Gastroesophageal sphincter (tissue), 4 donors: ENCODE measurements at regions not wholly inside any gene's neighbourhood (a gene's known extent, or its start where the extent isn't known, plus 50 kb on each side); places are given as distances from the start of the nearest gene placed in this dataset.
A peak's percentile ranks its signal among the peaks of the same experiment; 100 is the strongest.

Experiments used
- ATAC-seq: fragments of 150-250 bp; one replicate; pipeline ENCODE4 v1.9.1; 2016; ENCODE audit warnings: mild to moderate bottlenecking, moderate library complexity
- H3K27ac ChIP-seq, 4 donors: fragments of 200-600 bp; sonication (generic) in 3 of 4; 1 replicate in 3 of 4; 2 replicates in 1 of 4; pipeline ENCODE4 v1.5.1; 2016 to 2019
- H3K27me3 ChIP-seq: fragments of 200-600 bp; sonication (generic); one replicate; pipeline ENCODE4 v1.5.1; 2019
- H3K36me3 ChIP-seq, 2 donors: fragments of 200-600 bp; sonication (generic); one replicate each; pipeline ENCODE4 v1.5.1; 2019; ENCODE audit warnings: control low read depth in 1 of 2
- H3K4me1 ChIP-seq, 3 donors: fragments of 200-600 bp; sonication (generic); 1 replicate in 2 of 3; 2 replicates in 1 of 3; pipeline ENCODE4 v1.5.1; 2016 to 2019; ENCODE audit warnings: control low read depth in 2 of 3
- H3K4me3 ChIP-seq, 2 donors: fragments of 200-600 bp; sonication (generic); one replicate each; pipeline ENCODE4 v1.5.1; 2019; ENCODE audit warnings: mild to moderate bottlenecking in 1 of 2, moderate library complexity in 1 of 2
- H3K9me3 ChIP-seq, 3 donors: fragments of 200-600 bp; sonication (generic); one replicate each; pipeline ENCODE4 v1.5.1; 2017 to 2019; ENCODE audit warnings: control low read depth in 2 of 3
- EP300 ChIP-seq: sonication (generic); formaldehyde crosslinking; IDR thresholded peaks from one replicate; pipeline ENCODE4 v1.6.1; 2017; ENCODE audit warnings: antibody characterized with exemption, mild to moderate bottlenecking
- POLR2A ChIP-seq, 2 donors: fragments of 450-650 bp; IDR thresholded peaks; one replicate each; pipeline ENCODE4 v1.6.1; 2017; ENCODE audit warnings: antibody characterized with exemption in 2 of 2, mild to moderate bottlenecking in 2 of 2, moderate library complexity in 1 of 2
- POLR2AphosphoS5 ChIP-seq: sonication (generic); formaldehyde crosslinking; IDR thresholded peaks from one replicate; pipeline ENCODE4 v1.6.1; 2017; ENCODE audit warnings: antibody characterized with exemption
- WGBS, 2 donors: methylation state at CpG; one replicate each; pipeline ENCODE4 v1.1.5; 2018; ENCODE audit warnings: low coverage in 1 of 2; 5-methylcytosine and 5-hydroxymethylcytosine counted together
- TF ChIP-seq, protein P1 (sequence below), 4 experiments: fragments of 200-600 bp in 2 of 4; fragments of 450-650 bp in 2 of 4; sonication (generic) in 1 of 4; IDR thresholded peaks; one replicate each; pipeline ENCODE4 v1.5.1; 2017 to 2019; ENCODE audit warnings: antibody characterized with exemption in 4 of 4, mild to moderate bottlenecking in 2 of 4, moderate library complexity in 2 of 4

DNA sequence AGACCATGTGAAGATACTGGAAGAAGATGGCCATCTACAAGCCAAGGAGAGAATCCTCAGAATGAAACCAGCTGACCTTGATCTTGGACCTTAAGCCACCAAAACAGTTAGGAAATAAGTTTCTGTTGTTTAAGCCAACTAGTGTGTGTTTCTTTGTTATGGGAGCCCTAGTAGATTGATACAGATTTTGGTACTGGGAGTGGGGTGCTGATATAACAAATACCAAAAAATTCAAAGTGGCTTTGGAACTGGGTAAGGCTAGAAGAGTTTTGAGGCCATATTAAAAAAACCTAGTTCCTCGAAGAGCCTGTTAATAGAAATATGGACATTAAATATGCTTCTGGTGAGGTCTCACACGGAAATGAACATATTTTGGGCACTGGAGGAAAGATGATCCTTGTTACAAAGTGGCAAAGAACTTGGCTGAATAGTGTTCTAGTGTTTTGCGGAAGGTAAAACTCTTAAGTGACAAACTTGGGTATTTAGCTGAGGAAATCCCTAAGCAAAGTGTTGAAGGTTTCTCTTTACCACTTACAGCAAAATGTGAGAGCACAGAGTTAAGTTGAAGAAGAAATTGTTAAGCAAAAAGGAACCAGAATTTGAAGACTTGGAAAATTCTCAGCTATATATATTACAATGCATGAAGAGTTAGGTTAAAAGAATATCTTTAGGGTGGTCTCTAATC lies 55.1 kb upstream of the CD83 start:
- H3K27ac ChIP-seq = no peak overlapping the region
- H3K4me3 ChIP-seq = no peak overlapping the region
- no peaks in the 10 kb centered on the region for H3K36me3 ChIP-seq
- H3K27me3 ChIP-seq = peaks cover 39% of the 10 kb centered on the region
- no peaks in the 10 kb centered on the region for H3K4me1 ChIP-seq
- TF ChIP-seq, protein P1, sequence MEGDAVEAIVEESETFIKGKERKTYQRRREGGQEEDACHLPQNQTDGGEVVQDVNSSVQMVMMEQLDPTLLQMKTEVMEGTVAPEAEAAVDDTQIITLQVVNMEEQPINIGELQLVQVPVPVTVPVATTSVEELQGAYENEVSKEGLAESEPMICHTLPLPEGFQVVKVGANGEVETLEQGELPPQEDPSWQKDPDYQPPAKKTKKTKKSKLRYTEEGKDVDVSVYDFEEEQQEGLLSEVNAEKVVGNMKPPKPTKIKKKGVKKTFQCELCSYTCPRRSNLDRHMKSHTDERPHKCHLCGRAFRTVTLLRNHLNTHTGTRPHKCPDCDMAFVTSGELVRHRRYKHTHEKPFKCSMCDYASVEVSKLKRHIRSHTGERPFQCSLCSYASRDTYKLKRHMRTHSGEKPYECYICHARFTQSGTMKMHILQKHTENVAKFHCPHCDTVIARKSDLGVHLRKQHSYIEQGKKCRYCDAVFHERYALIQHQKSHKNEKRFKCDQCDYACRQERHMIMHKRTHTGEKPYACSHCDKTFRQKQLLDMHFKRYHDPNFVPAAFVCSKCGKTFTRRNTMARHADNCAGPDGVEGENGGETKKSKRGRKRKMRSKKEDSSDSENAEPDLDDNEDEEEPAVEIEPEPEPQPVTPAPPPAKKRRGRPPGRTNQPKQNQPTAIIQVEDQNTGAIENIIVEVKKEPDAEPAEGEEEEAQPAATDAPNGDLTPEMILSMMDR (IDR thresholded peaks at IDR 0.05) = no peak
- TF ChIP-seq POLR2A (IDR thresholded peaks at IDR 0.05) = no peak
- TF ChIP-seq POLR2AphosphoS5 = no peak
- TF ChIP-seq EP300 = no peak
- ATAC-seq = no peak
- WGBS, 2 donors = 92 to 93% methylated on average over 2 to 3 of the region's 3 CpGs
- peaks cover 0 to 9% (median 0%) of the 10 kb centered on the region in 3 donors for H3K9me3 ChIP-seq

GRCh38 chr6:14063756-14064155 lies 53.8 kb upstream of the CD83 start:
- no peak for ATAC-seq
- TF ChIP-seq POLR2A (IDR thresholded peaks at IDR 0.05) = no peak
- no peak for TF ChIP-seq EP300
- TF ChIP-seq, protein P1 (IDR thresholded peaks at IDR 0.05) = no peak
- no peak for TF ChIP-seq POLR2AphosphoS5
- peaks cover 34% of the 10 kb centered on the region for H3K27me3 ChIP-seq

DNA sequence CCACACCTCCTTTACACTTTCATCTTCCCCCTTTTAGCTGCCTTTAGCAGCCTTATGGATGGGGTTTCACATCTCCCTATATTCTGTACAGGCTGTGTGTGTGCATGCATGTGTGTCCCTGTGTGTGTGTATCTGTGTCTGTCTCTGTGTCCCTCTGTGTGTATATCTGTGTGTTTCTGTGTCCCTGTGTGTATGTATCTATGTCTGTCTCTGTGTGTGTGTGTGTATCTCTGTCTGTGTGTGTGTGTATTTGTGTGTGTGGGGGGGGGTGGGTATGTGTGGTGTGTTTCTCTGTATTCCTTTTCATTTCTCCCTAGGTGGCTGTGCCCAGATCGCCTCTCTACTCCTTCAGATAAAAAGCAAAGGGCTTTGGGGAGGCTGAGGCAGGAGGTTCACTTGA lies 52.2 kb upstream of the CD83 start:
- TF ChIP-seq EP300 (no peak), POLR2AphosphoS5 (no peak), POLR2A (IDR thresholded peaks at IDR 0.05) (no peak)
- TF ChIP-seq, protein P1 (IDR thresholded peaks at IDR 0.05) = no peak
- Histone ChIP-seq H3K27me3 (peaks cover 24% of the 10 kb centered on the region), H3K4me1 (no peaks in the 10 kb centered on the region), H3K27ac (no peak overlapping the region), H3K9me3 (peaks cover 0 to 9% (median 0%) of the 10 kb centered on the region in 3 donors), H3K36me3 (no peaks in the 10 kb centered on the region), H3K4me3 (no peak overlapping the region)
- no CpG with 5 or more reads among the region's 1 CpG for WGBS, 2 donors
- ATAC-seq = no peak

More at GRCh38 chr6:14063756-14064155, 53.8 kb upstream of the CD83 start:
- H3K9me3 ChIP-seq = peaks cover 0 to 9% (median 0%) of the 10 kb centered on the region in 3 donors
- WGBS, 2 donors = 28 to 37% methylated on average over 3 of the region's 3 CpGs
- H3K4me1 ChIP-seq = no peaks in the 10 kb centered on the region
- H3K36me3 ChIP-seq = no peaks in the 10 kb centered on the region
- no peak overlapping the region for H3K4me3 ChIP-seq
- H3K27ac ChIP-seq = no peak overlapping the region

- H3K36me3 ChIP-seq = no peaks in the 10 kb centered on the region
- H3K27me3 ChIP-seq = peaks cover 13% of the 10 kb centered on the region
- H3K9me3 ChIP-seq = peaks cover 0 to 9% (median 0%) of the 10 kb centered on the region in 3 donors
- no peak for TF ChIP-seq EP300
- no peak for TF ChIP-seq POLR2A (IDR thresholded peaks at IDR 0.05)
- no peak for TF ChIP-seq POLR2AphosphoS5
- TF ChIP-seq, protein P1 (IDR thresholded peaks at IDR 0.05) = peak; percentile 45 to 73 (median 68)
- WGBS, 2 donors = 5 to 8% methylated on average over 5 of the region's 5 CpGs
- H3K27ac ChIP-seq = no peak overlapping the region
- H3K4me1 ChIP-seq = no peaks in the 10 kb centered on the region
- no peak overlapping the region for H3K4me3 ChIP-seq
- ATAC-seq = peak; percentile 60
These were observed 50.7 kb upstream of the CD83 start for GRCh38 chr6:14066782-14067406.

DNA sequence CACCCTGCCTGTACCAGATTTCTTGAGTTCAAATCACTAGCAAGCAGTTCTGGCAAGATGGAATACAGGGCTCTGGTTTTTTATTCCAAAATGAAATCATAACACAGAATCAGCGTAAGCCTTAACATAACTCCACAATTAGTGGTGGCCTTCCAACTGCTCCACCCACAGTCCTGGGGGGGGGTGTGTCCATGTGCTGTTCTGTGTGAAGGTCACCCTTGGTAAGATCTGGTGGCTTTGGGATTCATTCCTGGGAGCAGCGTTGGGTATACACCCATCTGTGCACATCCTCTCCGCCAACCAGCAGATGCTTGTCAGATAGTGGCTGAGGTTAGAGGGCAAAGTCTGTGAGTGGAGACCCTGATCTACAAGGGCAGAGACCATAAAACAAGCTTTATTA lies 49.9 kb upstream of the CD83 start:
- Histone ChIP-seq H3K9me3 (peaks cover 0 to 2% (median 0%) of the 10 kb centered on the region in 3 donors), H3K4me3 (no peak overlapping the region), H3K36me3 (no peaks in the 10 kb centered on the region), H3K27ac (no peak overlapping the region), H3K27me3 (peaks cover 5% of the 10 kb centered on the region), H3K4me1 (no peaks in the 10 kb centered on the region)
- WGBS, 2 donors = 100% methylated on average over 1 of the region's 3 CpGs; no CpG with 5 or more reads in 1 of the 2 donors
- no peak for TF ChIP-seq POLR2A (IDR thresholded peaks at IDR 0.05)
- TF ChIP-seq EP300 = no peak
- no peak for TF ChIP-seq POLR2AphosphoS5
- TF ChIP-seq, protein P1 (IDR thresholded peaks at IDR 0.05) = no peak
- ATAC-seq = no peak
